Stomach (tissue), 8 donors: ENCODE measurements at regions not wholly inside any gene's neighbourhood (a gene's known extent, or its start where the extent isn't known, plus 50 kb on each side); places are given as distances from the start of the nearest gene placed in this dataset.

Experiments
- DNase-seq, 2 donors: peaks; one replicate each; pipeline versions ENCODE4 v3.0.0 to v3.0.0-alpha.2; 2013 to 2019
- H3K27ac ChIP-seq, 5 donors: fragments of 200-600 bp in 4 of 5; sonication (generic) in 4 of 5; one replicate each; pipeline ENCODE4 v1.5.1; 2013 to 2019; ENCODE audit warnings: mild to moderate bottlenecking in 1 of 5, moderate library complexity in 1 of 5
- H3K27me3 ChIP-seq, 3 donors: fragments of 200-600 bp; sonication (generic); one replicate each; pipeline ENCODE4 v1.5.1; 2017 to 2019; ENCODE audit warnings: mixed run types in 1 of 3
- H3K36me3 ChIP-seq, 4 donors: fragments of 200-600 bp; sonication (generic); 1 replicate in 3 of 4; 2 replicates in 1 of 4; pipeline ENCODE4 v1.5.1; 2016 to 2019
- H3K4me1 ChIP-seq, 4 donors: fragments of 200-600 bp; sonication (generic); one replicate each; pipeline ENCODE4 v1.5.1; 2016 to 2019
- H3K4me3 ChIP-seq, 4 donors: fragments of 200-600 bp; sonication (generic) in 3 of 4; one replicate each; pipeline ENCODE4 v1.5.1; 2016 to 2019; ENCODE audit warnings: mild to moderate bottlenecking in 1 of 4
- H3K9me3 ChIP-seq, 4 donors: fragments of 200-600 bp; sonication (generic); one replicate each; pipeline ENCODE4 v1.5.1; 2016 to 2019
- EP300 ChIP-seq: sonication (generic); formaldehyde crosslinking; IDR thresholded peaks from one replicate; pipeline ENCODE4 v1.6.1; 2017; ENCODE audit warnings: antibody characterized with exemption
- POLR2A ChIP-seq, 4 donors: fragments of 450-650 bp; IDR thresholded peaks; one replicate each; pipeline ENCODE4 v1.6.1; 2016; ENCODE audit warnings: antibody characterized with exemption in 4 of 4, control low read depth in 2 of 4, mild to moderate bottlenecking in 1 of 4, moderate library complexity in 1 of 4
- POLR2AphosphoS5 ChIP-seq, 3 donors: sonication (generic); formaldehyde crosslinking; IDR thresholded peaks; one replicate each; pipeline ENCODE4 v1.6.1; 2016; ENCODE audit warnings: antibody characterized with exemption in 3 of 3
- WGBS, 5 donors: extraction: QIAGEN DNeasy Blood & Tissue Kit in 3 of 5; methylation state at CpG; one replicate each; pipeline versions ENCODE4 v1.1.5 to v1.1.7; 2013 to 2018; 5-methylcytosine and 5-hydroxymethylcytosine counted together
- intact Hi-C: fragments of 100-400 bp; cut with DNase I; formaldehyde crosslinking; loops from one replicate; pipeline ENCODE4 v1.15.1; 2023; ENCODE audit warnings: low total_unique reads
- TF ChIP-seq, protein P1 (sequence below), 7 experiments: fragments of 450-650 bp in 4 of 7; fragments of 200-600 bp in 3 of 7; sonication (generic) in 3 of 7; IDR thresholded peaks; one replicate each; pipeline ENCODE4 v1.5.1; 2016 to 2019; ENCODE audit warnings: antibody characterized with exemption in 7 of 7, control low read depth in 2 of 7, mild to moderate bottlenecking in 1 of 7
- donor health status: healthy with polysubstance abuse.
- donor health status: Bipolar disorder and iron deficiency.
- donor health status: healthy.

DNA sequence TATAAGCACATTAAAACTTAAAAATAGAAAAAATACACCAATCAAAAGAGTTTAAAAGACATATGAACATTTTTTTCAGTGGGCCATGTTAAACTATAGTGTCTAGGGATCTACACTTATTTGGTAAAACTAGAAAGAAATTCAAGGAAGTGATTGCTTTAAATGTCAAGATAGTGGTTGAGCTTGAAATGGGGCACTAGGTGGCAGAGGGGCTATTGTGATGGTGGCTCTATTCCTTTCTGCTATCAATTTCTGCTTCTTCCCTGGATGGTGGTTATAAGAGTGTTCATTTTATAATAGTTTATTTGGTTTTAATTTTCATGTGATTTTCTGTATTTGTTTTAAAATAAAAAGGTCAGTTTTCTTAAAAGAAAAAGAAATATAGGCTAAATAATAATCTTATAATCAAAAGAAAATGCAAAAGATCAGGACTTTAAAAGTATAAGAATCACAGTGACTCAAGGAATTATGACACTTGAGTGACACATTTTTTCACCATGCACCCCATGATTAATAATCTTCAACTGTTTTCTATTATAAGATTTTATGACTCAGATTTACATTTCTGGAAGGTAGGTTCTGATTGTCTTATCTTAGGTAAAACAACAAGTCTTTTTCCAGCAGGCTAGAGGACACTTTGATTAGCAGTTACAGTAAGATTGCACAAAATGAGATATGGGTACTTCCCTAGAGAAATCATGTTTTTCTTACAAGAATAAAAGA lies 137.5 kb downstream of the FSCB start:
- TF ChIP-seq POLR2A (IDR thresholded peaks at IDR 0.05), result no peak
- no peak for TF ChIP-seq EP300
- TF ChIP-seq POLR2AphosphoS5 (IDR thresholded peaks at IDR 0.05), result no peak
- TF ChIP-seq, protein P1, sequence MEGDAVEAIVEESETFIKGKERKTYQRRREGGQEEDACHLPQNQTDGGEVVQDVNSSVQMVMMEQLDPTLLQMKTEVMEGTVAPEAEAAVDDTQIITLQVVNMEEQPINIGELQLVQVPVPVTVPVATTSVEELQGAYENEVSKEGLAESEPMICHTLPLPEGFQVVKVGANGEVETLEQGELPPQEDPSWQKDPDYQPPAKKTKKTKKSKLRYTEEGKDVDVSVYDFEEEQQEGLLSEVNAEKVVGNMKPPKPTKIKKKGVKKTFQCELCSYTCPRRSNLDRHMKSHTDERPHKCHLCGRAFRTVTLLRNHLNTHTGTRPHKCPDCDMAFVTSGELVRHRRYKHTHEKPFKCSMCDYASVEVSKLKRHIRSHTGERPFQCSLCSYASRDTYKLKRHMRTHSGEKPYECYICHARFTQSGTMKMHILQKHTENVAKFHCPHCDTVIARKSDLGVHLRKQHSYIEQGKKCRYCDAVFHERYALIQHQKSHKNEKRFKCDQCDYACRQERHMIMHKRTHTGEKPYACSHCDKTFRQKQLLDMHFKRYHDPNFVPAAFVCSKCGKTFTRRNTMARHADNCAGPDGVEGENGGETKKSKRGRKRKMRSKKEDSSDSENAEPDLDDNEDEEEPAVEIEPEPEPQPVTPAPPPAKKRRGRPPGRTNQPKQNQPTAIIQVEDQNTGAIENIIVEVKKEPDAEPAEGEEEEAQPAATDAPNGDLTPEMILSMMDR (IDR thresholded peaks at IDR 0.05), result no peak
- H3K36me3 ChIP-seq, result no peaks in the 10 kb centered on the region
- DNase-seq, result no peak
- H3K4me1 ChIP-seq, result no peaks in the 10 kb centered on the region
- intact Hi-C loops, result no loop called here
- peaks cover 0 to 5% (median under 1%) of the 10 kb centered on the region in 4 donors for H3K9me3 ChIP-seq
- H3K27ac ChIP-seq, result no peak overlapping the region
- no peak overlapping the region for H3K4me3 ChIP-seq
- H3K27me3 ChIP-seq, result no peaks in the 10 kb centered on the region

DNA sequence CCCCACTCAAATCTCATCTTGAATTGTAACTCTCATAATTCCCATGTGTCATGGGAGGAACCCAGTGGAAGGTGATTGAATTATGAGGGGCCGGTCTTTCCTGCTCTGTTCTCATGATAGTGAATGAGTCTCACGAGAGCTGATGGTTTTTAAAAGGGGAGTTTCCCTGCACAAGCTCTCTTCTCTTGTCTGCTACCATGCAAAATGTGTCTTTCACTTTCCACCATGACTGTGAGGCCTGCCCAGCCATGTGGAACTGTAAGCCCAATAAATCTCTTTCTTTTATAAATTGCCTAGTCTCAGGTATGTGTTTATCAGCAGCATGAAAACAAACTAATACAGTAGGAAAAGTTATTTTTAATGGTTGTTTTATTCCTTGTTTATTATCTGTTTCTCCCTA lies 146.0 kb downstream of the FSCB start:
- Histone ChIP-seq H3K4me1 (no peaks in the 10 kb centered on the region), H3K27me3 (no peaks in the 10 kb centered on the region), H3K36me3 (no peaks in the 10 kb centered on the region), H3K4me3 (no peak overlapping the region), H3K9me3 (peaks cover 0 to 7% (median 0%) of the 10 kb centered on the region in 4 donors), H3K27ac (no peak overlapping the region)
- intact Hi-C loops, result no loop called here
- no peak for DNase-seq
- TF ChIP-seq POLR2A (IDR thresholded peaks at IDR 0.05) (no peak), POLR2AphosphoS5 (IDR thresholded peaks at IDR 0.05) (no peak), EP300 (no peak)
- TF ChIP-seq, protein P1 (IDR thresholded peaks at IDR 0.05), result no peak
- 73 to 79% (median 77%) methylated on average over 2 of the region's 2 CpGs for WGBS, 5 donors

DNA sequence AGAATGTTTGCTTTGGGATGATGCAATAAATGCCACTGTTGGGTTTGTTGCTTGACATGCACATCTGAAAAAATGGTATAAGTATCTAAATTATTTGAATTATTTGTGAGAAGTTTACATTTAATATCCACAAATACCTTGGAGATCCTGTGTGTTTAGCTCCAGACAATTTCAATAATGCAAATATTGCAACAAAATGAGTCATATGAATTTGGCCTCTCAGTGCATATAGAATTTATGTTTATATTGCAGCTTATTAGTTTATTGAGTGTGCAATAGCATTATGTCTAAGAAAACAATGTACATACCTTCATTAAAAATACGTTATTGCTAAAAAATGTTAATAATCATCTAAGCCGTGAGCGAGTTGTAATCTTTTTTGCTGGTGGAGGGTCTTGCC lies 153.3 kb downstream of the FSCB start:
- no peaks in the 10 kb centered on the region for H3K4me1 ChIP-seq
- H3K9me3 ChIP-seq, result peaks cover 0 to 5% (median under 1%) of the 10 kb centered on the region in 4 donors
- no peaks in the 10 kb centered on the region for H3K36me3 ChIP-seq
- intact Hi-C loops, result no loop called here
- no peak overlapping the region for H3K4me3 ChIP-seq
- DNase-seq, result no peak
- WGBS, 5 donors, result 84 to 92% (median 88%) methylated on average over 3 of the region's 3 CpGs
- no peak overlapping the region for H3K27ac ChIP-seq
- TF ChIP-seq POLR2A (IDR thresholded peaks at IDR 0.05) (no peak), POLR2AphosphoS5 (IDR thresholded peaks at IDR 0.05) (no peak), EP300 (no peak)
- TF ChIP-seq, protein P1 (IDR thresholded peaks at IDR 0.05), result no peak
- no peaks in the 10 kb centered on the region for H3K27me3 ChIP-seq

DNA sequence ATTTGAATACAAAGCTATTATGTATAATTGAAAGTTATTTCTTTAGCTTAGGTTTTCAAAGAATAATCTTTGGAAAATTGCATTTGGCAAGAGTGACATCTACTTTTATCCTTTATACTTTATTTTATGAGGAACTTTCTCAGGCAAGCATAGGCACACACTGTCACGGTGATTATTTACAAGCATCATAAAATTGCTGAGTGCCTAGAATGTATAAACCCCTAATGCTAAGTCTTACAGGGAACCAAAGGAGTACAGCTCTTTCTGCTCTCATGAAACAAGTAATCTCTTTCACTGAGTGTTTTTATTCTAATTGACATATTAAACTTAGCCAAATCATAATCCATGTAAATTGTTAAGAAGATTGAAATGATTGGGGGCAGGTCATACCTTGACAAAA lies 154.9 kb downstream of the FSCB start:
- WGBS, 5 donors, result 68 to 92% (median 91%) methylated on average over 1 of the region's 1 CpG

More for the DNA sequence above, 154.9 kb downstream of the FSCB start:
- no peak for DNase-seq
- Histone ChIP-seq H3K9me3 (peaks cover 0 to 21% (median 15%) of the 10 kb centered on the region in 4 donors), H3K36me3 (no peaks in the 10 kb centered on the region), H3K4me3 (no peak overlapping the region), H3K27ac (no peak overlapping the region), H3K27me3 (no peaks in the 10 kb centered on the region), H3K4me1 (no peaks in the 10 kb centered on the region)
- intact Hi-C loops, result no loop called here
- TF ChIP-seq, protein P1 (IDR thresholded peaks at IDR 0.05), result no peak
- TF ChIP-seq POLR2AphosphoS5 (IDR thresholded peaks at IDR 0.05) (no peak), EP300 (no peak), POLR2A (IDR thresholded peaks at IDR 0.05) (no peak)
